Fibroblast of pulmonary artery (primary cell): ENCODE measurements at regions not wholly inside any gene's neighbourhood (a gene's known extent, or its start where the extent isn't known, plus 50 kb on each side); places are given as distances from the start of the nearest gene placed in this dataset.

Experiments
- DNase-seq: peaks from one replicate; pipeline ENCODE4 v3.0.0-alpha.2; 2010; ENCODE audit warnings: low read depth
- H3K4me3 ChIP-seq: replicated peaks from 2 replicates; pipeline ENCODE4 v1.5.1; 2011; ENCODE audit warnings: low read depth, mild to moderate bottlenecking, control low read depth, low read length, moderate library complexity
- TF ChIP-seq, protein P1 (sequence below): IDR thresholded peaks from 2 replicates; pipeline ENCODE4 v1.5.1; 2011; ENCODE audit warnings: mild to moderate bottlenecking, control low read depth, low read length, inconsistent platforms; ENCODE audit errors: missing control alignments

DNA sequence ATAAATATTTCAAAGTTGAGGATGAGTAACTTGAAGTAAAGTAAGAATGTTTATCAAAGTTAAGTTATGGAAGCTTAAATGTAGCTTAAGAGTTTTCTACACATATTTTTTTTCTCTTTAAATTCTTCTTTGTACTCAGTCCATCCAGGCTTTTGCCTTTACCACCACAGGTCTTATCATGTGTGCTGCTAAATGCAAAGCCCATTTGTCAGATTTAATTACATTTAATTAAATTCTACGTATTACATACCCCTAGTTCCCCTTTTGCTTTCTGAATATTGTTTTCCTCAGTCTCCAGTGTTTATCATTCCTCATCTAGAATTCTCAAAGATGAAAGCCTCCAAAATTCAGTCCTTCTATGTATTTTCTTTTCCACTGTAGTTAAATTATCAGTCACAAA lies 1841.9 kb downstream of the EFNA5 start:
- no peak overlapping the region for H3K4me3 ChIP-seq
- DNase-seq: no peak
- TF ChIP-seq, protein P1, sequence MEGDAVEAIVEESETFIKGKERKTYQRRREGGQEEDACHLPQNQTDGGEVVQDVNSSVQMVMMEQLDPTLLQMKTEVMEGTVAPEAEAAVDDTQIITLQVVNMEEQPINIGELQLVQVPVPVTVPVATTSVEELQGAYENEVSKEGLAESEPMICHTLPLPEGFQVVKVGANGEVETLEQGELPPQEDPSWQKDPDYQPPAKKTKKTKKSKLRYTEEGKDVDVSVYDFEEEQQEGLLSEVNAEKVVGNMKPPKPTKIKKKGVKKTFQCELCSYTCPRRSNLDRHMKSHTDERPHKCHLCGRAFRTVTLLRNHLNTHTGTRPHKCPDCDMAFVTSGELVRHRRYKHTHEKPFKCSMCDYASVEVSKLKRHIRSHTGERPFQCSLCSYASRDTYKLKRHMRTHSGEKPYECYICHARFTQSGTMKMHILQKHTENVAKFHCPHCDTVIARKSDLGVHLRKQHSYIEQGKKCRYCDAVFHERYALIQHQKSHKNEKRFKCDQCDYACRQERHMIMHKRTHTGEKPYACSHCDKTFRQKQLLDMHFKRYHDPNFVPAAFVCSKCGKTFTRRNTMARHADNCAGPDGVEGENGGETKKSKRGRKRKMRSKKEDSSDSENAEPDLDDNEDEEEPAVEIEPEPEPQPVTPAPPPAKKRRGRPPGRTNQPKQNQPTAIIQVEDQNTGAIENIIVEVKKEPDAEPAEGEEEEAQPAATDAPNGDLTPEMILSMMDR: no peak

DNA sequence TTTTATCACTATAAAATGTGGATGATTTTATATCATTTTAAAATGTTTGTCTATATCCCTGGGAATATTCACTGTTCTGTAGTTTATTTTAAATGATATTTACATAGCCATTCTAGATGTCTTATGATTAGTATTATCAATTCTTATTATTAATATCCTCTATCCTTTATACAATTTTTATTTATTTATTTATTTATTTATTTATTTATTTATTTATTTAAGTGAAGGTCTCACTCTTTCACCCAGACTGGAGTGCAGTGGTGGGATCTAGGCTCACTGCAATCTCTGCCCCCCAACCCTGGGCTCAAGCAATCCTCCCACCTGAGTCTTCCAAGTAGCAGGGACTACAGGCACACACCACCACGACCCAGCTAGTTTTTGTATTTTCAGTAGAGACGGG lies 1848.9 kb downstream of the EFNA5 start:
- H3K4me3 ChIP-seq: no peak overlapping the region
- TF ChIP-seq, protein P1: no peak
- no peak for DNase-seq

DNA sequence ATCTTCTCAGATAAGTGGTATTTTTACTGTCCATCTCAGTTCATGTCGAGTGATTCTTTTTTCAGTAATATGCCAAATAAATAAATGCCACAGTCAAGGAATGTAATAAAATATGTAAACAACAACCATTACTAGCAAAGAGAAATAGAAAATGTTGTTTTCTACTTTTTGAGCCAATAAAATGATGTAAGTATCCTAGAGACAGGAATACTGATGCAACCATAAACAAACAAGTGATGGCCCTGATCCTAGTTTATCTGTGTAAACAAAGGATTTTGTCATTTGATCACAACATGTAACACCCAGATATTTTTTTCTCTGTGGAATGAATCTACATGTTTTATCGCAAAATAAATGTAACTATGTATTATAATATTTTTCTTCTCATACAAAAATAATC lies 1852.8 kb downstream of the EFNA5 start:
- TF ChIP-seq, protein P1: no peak
- no peak overlapping the region for H3K4me3 ChIP-seq
- no peak for DNase-seq

DNA sequence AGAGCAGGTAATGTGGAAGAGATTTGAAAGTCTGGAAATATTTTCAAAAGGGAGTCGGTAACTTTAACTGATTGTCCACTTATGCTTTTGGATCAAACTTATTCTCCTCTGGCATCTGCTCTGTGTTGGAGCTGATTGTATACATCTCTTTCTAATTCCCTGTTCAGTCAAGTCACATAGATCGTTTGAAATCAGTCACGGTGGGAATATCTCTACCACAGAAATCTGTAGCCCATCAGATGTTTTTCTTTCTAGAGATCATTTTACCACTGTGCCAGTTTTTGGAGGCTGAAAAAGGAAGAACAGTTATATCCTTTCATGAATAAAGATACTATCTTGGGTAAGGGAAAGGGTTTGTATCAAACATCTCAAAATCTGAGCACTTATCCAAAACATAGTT lies 1853.3 kb downstream of the EFNA5 start:
- H3K4me3 ChIP-seq: no peak overlapping the region
- TF ChIP-seq, protein P1: no peak
- no peak for DNase-seq

DNA sequence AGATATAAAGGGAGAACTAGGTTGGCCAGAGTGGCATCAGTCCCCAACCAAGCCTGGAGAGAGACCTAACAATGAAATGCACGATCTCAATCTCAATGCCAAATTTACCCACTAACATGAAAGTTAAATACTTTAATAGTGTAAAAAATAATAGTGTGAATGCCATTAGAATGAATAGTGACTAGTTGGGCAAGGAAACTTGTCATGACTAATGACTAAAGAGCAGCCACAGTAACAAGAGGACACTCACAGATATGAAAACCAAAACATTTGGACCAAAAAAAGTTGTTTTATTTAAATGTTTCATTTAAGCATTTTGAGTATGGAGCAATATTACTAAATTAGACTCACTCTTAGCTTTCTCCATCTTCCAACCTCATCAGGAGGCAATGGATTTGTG lies 1853.8 kb downstream of the EFNA5 start:
- TF ChIP-seq, protein P1: no peak
- no peak for DNase-seq

DNA sequence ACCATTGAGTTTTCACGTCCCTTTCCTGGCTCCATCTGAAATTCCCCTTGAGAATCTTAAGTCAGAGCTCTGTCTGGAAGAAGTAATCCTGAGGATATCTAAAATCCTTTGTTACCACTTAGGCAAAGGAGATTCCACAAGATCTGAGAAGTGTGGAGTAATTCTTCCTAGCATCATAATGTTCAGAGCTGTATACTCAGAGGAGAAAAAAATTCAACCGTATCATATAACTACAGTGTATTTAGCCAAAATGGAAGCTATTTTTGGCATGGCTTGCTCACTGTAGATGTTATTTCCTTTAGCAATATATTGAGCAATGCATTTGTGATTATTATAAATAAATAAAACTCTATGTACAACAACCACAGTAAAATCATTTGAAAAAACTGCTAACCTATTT lies 1858.4 kb downstream of the EFNA5 start:
- DNase-seq: peak; percentile 32

More for the DNA sequence above, 1853.8 kb downstream of the EFNA5 start:
- H3K4me3 ChIP-seq: no peak overlapping the region

DNA sequence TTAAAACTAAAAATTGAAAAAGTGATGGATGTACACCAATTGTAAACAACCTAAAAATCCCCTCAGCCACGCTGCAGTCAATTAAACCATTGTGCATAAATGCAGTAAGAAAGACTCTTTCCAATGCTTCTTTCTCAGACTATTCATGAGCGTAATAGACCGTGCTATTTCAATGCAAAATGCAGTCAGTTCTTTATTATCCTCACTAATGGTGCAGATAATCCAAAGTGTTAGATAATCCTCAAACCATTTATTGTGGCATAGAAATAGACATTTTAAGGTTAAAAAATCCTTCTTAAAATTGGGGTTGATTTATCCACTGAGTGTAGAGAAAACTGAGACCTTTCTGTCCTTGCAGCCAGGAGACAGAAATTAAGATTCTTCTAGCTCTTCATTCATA lies 1862.8 kb downstream of the EFNA5 start:
- no peak for DNase-seq
- TF ChIP-seq, protein P1: no peak
- H3K4me3 ChIP-seq: no peak overlapping the region

More for the DNA sequence above, 1858.4 kb downstream of the EFNA5 start:
- TF ChIP-seq, protein P1: no peak
- H3K4me3 ChIP-seq: no peak overlapping the region
